ENCODE measurements at regions not wholly inside any gene's neighbourhood (a gene's known extent, or its start where the extent isn't known, plus 50 kb on each side); places are given as distances from the start of the nearest gene placed in this dataset.

GRCh38 chr6:105557291-105557690 lies 154.4 kb upstream of the PREP start:
- H3K36me3 ChIP-seq (ENCODE audit: insufficient read depth, insufficient read length, low read length), result no peaks in the 10 kb centered on the region
- DNase-seq (ENCODE audit: low read depth, low spot score), result no peak
- H3K4me3 ChIP-seq (ENCODE audit: insufficient read length, low read depth), result no peak overlapping the region
- no peaks in the 10 kb centered on the region for H3K9me3 ChIP-seq (ENCODE audit: insufficient read depth, low read length)
- no peak for TF ChIP-seq YY1 (IDR thresholded peaks at IDR 0.05; ENCODE audit: insufficient read depth, insufficient read length)
- TF ChIP-seq SUZ12 (IDR thresholded peaks at IDR 0.05; ENCODE audit: extremely low read depth, insufficient read depth, insufficient read length), result no peak
- H3K27me3 ChIP-seq (ENCODE audit: insufficient read depth, insufficient read length), result no peaks in the 10 kb centered on the region
- H3K4me1 ChIP-seq (ENCODE audit: insufficient read depth, insufficient read length), result no peaks in the 10 kb centered on the region
- no peak overlapping the region for H3K9ac ChIP-seq (ENCODE audit: insufficient read length, low read depth)

- no peak for DNase-seq (ENCODE audit: low read depth, low spot score)
These were observed 150.3 kb upstream of the PREP start for GRCh38 chr6:105553171-105553570.

GRCh38 chr6:105550955-105551620 lies 148.2 kb upstream of the PREP start:
- Histone ChIP-seq H3K4me3 (ENCODE audit: insufficient read length, low read depth) (no peak overlapping the region), H3K4me1 (ENCODE audit: insufficient read depth, insufficient read length) (no peaks in the 10 kb centered on the region), H3K27me3 (ENCODE audit: insufficient read depth, insufficient read length) (no peaks in the 10 kb centered on the region), H3K9me3 (ENCODE audit: insufficient read depth, low read length) (no peaks in the 10 kb centered on the region), H3K36me3 (ENCODE audit: insufficient read depth, insufficient read length, low read length) (no peaks in the 10 kb centered on the region), H3K9ac (ENCODE audit: insufficient read length, low read depth) (no peak overlapping the region)
- DNase-seq (ENCODE audit: low read depth, low spot score), result no peak
- TF ChIP-seq ZNF274 (IDR thresholded peaks at IDR 0.05; ENCODE audit: low read depth, low read length), result no peak
- no peak for TF ChIP-seq SUZ12 (IDR thresholded peaks at IDR 0.05; ENCODE audit: extremely low read depth, insufficient read depth, insufficient read length)
- no peak for TF ChIP-seq YY1 (IDR thresholded peaks at IDR 0.05; ENCODE audit: insufficient read depth, insufficient read length)

More at GRCh38 chr6:105553171-105553570, 150.3 kb upstream of the PREP start:
- H3K9ac ChIP-seq (ENCODE audit: insufficient read length, low read depth), result no peak overlapping the region
- no peak overlapping the region for H3K4me3 ChIP-seq (ENCODE audit: insufficient read length, low read depth)
- TF ChIP-seq YY1 (IDR thresholded peaks at IDR 0.05; ENCODE audit: insufficient read depth, insufficient read length), result no peak
- TF ChIP-seq ZNF274 (IDR thresholded peaks at IDR 0.05; ENCODE audit: low read depth, low read length), result no peak
- TF ChIP-seq SUZ12 (IDR thresholded peaks at IDR 0.05; ENCODE audit: extremely low read depth, insufficient read depth, insufficient read length), result no peak
- no peaks in the 10 kb centered on the region for H3K4me1 ChIP-seq (ENCODE audit: insufficient read depth, insufficient read length)
- H3K9me3 ChIP-seq (ENCODE audit: insufficient read depth, low read length), result no peaks in the 10 kb centered on the region
- H3K27me3 ChIP-seq (ENCODE audit: insufficient read depth, insufficient read length), result no peaks in the 10 kb centered on the region
- no peaks in the 10 kb centered on the region for H3K36me3 ChIP-seq (ENCODE audit: insufficient read depth, insufficient read length, low read length)

- H3K4me1 ChIP-seq (ENCODE audit: insufficient read depth, insufficient read length), result no peaks in the 10 kb centered on the region
- no peaks in the 10 kb centered on the region for H3K9me3 ChIP-seq (ENCODE audit: insufficient read depth, low read length)
- no peaks in the 10 kb centered on the region for H3K27me3 ChIP-seq (ENCODE audit: insufficient read depth, insufficient read length)
- H3K36me3 ChIP-seq (ENCODE audit: insufficient read depth, insufficient read length, low read length), result no peaks in the 10 kb centered on the region
- no peak for DNase-seq (ENCODE audit: low read depth, low spot score)
- no peak overlapping the region for H3K9ac ChIP-seq (ENCODE audit: insufficient read length, low read depth)
- TF ChIP-seq SUZ12 (IDR thresholded peaks at IDR 0.05; ENCODE audit: extremely low read depth, insufficient read depth, insufficient read length) (no peak), YY1 (IDR thresholded peaks at IDR 0.05; ENCODE audit: insufficient read depth, insufficient read length) (no peak), ZNF274 (IDR thresholded peaks at IDR 0.05; ENCODE audit: low read depth, low read length) (no peak)
- no peak overlapping the region for H3K4me3 ChIP-seq (ENCODE audit: insufficient read length, low read depth)
These were observed 143.9 kb upstream of the PREP start for GRCh38 chr6:105546754-105547153.

- Histone ChIP-seq H3K9ac (ENCODE audit: insufficient read length, low read depth) (no peak overlapping the region), H3K4me3 (ENCODE audit: insufficient read length, low read depth) (no peak overlapping the region), H3K36me3 (ENCODE audit: insufficient read depth, insufficient read length, low read length) (no peaks in the 10 kb centered on the region), H3K4me1 (ENCODE audit: insufficient read depth, insufficient read length) (no peaks in the 10 kb centered on the region), H3K9me3 (ENCODE audit: insufficient read depth, low read length) (no peaks in the 10 kb centered on the region), H3K27me3 (ENCODE audit: insufficient read depth, insufficient read length) (no peaks in the 10 kb centered on the region)
- TF ChIP-seq SUZ12 (IDR thresholded peaks at IDR 0.05; ENCODE audit: extremely low read depth, insufficient read depth, insufficient read length) (no peak), YY1 (IDR thresholded peaks at IDR 0.05; ENCODE audit: insufficient read depth, insufficient read length) (no peak), ZNF274 (IDR thresholded peaks at IDR 0.05; ENCODE audit: low read depth, low read length) (no peak)
- DNase-seq (ENCODE audit: low read depth, low spot score), result no peak
These were observed 143.3 kb upstream of the PREP start for GRCh38 chr6:105545947-105546731.

- DNase-seq (ENCODE audit: low read depth, low spot score), result no peak
- Histone ChIP-seq H3K9ac (ENCODE audit: insufficient read length, low read depth) (no peak overlapping the region), H3K9me3 (ENCODE audit: insufficient read depth, low read length) (no peaks in the 10 kb centered on the region), H3K36me3 (ENCODE audit: insufficient read depth, insufficient read length, low read length) (no peaks in the 10 kb centered on the region), H3K27me3 (ENCODE audit: insufficient read depth, insufficient read length) (no peaks in the 10 kb centered on the region), H3K4me1 (ENCODE audit: insufficient read depth, insufficient read length) (no peaks in the 10 kb centered on the region), H3K4me3 (ENCODE audit: insufficient read length, low read depth) (no peak overlapping the region)
- TF ChIP-seq ZNF274 (IDR thresholded peaks at IDR 0.05; ENCODE audit: low read depth, low read length) (no peak), YY1 (IDR thresholded peaks at IDR 0.05; ENCODE audit: insufficient read depth, insufficient read length) (no peak), SUZ12 (IDR thresholded peaks at IDR 0.05; ENCODE audit: extremely low read depth, insufficient read depth, insufficient read length) (no peak)
These were observed 142.5 kb upstream of the PREP start for GRCh38 chr6:105545228-105545920.

- Histone ChIP-seq H3K27me3 (ENCODE audit: insufficient read depth, insufficient read length) (no peaks in the 10 kb centered on the region), H3K4me3 (ENCODE audit: insufficient read length, low read depth) (no peak overlapping the region), H3K36me3 (ENCODE audit: insufficient read depth, insufficient read length, low read length) (no peaks in the 10 kb centered on the region), H3K4me1 (ENCODE audit: insufficient read depth, insufficient read length) (no peaks in the 10 kb centered on the region), H3K9ac (ENCODE audit: insufficient read length, low read depth) (no peak overlapping the region), H3K9me3 (ENCODE audit: insufficient read depth, low read length) (no peaks in the 10 kb centered on the region)
- TF ChIP-seq ZNF274 (IDR thresholded peaks at IDR 0.05; ENCODE audit: low read depth, low read length) (no peak), SUZ12 (IDR thresholded peaks at IDR 0.05; ENCODE audit: extremely low read depth, insufficient read depth, insufficient read length) (no peak), YY1 (IDR thresholded peaks at IDR 0.05; ENCODE audit: insufficient read depth, insufficient read length) (no peak)
- DNase-seq (ENCODE audit: low read depth, low spot score), result no peak
These were observed 137.0 kb upstream of the PREP start for GRCh38 chr6:105539911-105540310.
